Mesenchymal stem cell (in vitro differentiated cells and primary cell): ENCODE measurements at regions not wholly inside any gene's neighbourhood (a gene's known extent, or its start where the extent isn't known, plus 50 kb on each side); places are given as distances from the start of the nearest gene placed in this dataset.
A peak's percentile ranks its signal among the peaks of the same experiment; 100 is the strongest.

Experiments
- DNase-seq: peaks from one replicate; pipeline ENCODE4 v3.0.0-alpha.2; 2013
- H2AFZ ChIP-seq: one replicate; pipeline ENCODE4 v1.6.1; 2013; ENCODE audit warnings: low read depth, mild to moderate bottlenecking, control low read depth, inconsistent platforms, low read length, moderate library complexity
- H2AK5ac ChIP-seq: 2 replicates; pipeline ENCODE4 v1.6.1; 2013; ENCODE audit warnings: low read length, moderate library complexity, mild to moderate bottlenecking, inconsistent platforms; ENCODE audit not compliant: severe bottlenecking
- H2BK120ac ChIP-seq: one replicate; pipeline ENCODE4 v1.6.1; 2013; ENCODE audit warnings: low read depth, mild to moderate bottlenecking, inconsistent platforms, low read length, moderate library complexity
- H2BK12ac ChIP-seq, 2 experiments: one replicate each; pipeline ENCODE4 v1.6.1; 2013; ENCODE audit warnings: inconsistent platforms in 2 of 2, low read length in 2 of 2, mild to moderate bottlenecking in 2 of 2, moderate library complexity in 2 of 2, control low read depth in 1 of 2
- H2BK15ac ChIP-seq: one replicate; pipeline ENCODE4 v1.6.1; 2013; ENCODE audit warnings: mild to moderate bottlenecking, low read depth, inconsistent platforms; ENCODE audit not compliant: poor library complexity, severe bottlenecking
- H2BK5ac ChIP-seq: 2 replicates; pipeline ENCODE4 v1.6.1; 2013; ENCODE audit warnings: low read depth, mild to moderate bottlenecking, low read length, control low read depth, inconsistent platforms; ENCODE audit not compliant: poor library complexity, severe bottlenecking
- H3K14ac ChIP-seq, 2 experiments: one replicate each; pipeline ENCODE4 v1.6.1; 2013; ENCODE audit warnings: inconsistent platforms in 2 of 2, low read length in 2 of 2, control low read depth in 1 of 2, mild to moderate bottlenecking in 1 of 2, moderate library complexity in 1 of 2
- H3K18ac ChIP-seq, 2 experiments: one replicate each; pipeline ENCODE4 v1.6.1; 2013; ENCODE audit warnings: inconsistent platforms in 2 of 2, low read length in 2 of 2, control low read depth in 1 of 2, low read depth in 1 of 2, mild to moderate bottlenecking in 1 of 2
- H3K23ac ChIP-seq, 2 experiments: one replicate each; pipeline ENCODE4 v1.6.1; 2013; ENCODE audit warnings: inconsistent platforms in 2 of 2, low read length in 2 of 2, mild to moderate bottlenecking in 2 of 2, moderate library complexity in 2 of 2, control low read depth in 1 of 2
- H3K27ac ChIP-seq: 2 replicates; pipeline ENCODE4 v1.5.1; 2013; ENCODE audit warnings: mild to moderate bottlenecking, moderate library complexity, low read length, control low read depth, inconsistent platforms; ENCODE audit not compliant: poor library complexity, severe bottlenecking
- H3K27me3 ChIP-seq, 2 experiments: 2 replicates each; pipeline versions ENCODE4 v1.6.1 to v1.7.0; 2013; ENCODE audit warnings: low read length in 2 of 2, mild to moderate bottlenecking in 2 of 2, moderate library complexity in 2 of 2, control low read depth in 1 of 2, inconsistent platforms in 1 of 2; ENCODE audit not compliant: control insufficient read depth in 1 of 2, insufficient read depth in 1 of 2
- H3K36me3 ChIP-seq, 2 experiments: 2 replicates each; pipeline versions ENCODE4 v1.6.1 to v1.7.0; 2013; ENCODE audit warnings: low read length in 2 of 2, control low read depth in 1 of 2, inconsistent platforms in 1 of 2, low read depth in 1 of 2, mild to moderate bottlenecking in 1 of 2; ENCODE audit not compliant: insufficient read depth in 2 of 2, control insufficient read depth in 1 of 2
- H3K4ac ChIP-seq, 2 experiments: one replicate each; pipeline ENCODE4 v1.6.1; 2013; ENCODE audit warnings: inconsistent platforms in 2 of 2, low read length in 2 of 2, mild to moderate bottlenecking in 2 of 2, moderate library complexity in 2 of 2, control low read depth in 1 of 2, low read depth in 1 of 2
- H3K4me1 ChIP-seq: 2 replicates; pipeline ENCODE4 v1.6.1; 2013; ENCODE audit warnings: low read depth, low read length, control low read depth; ENCODE audit not compliant: control insufficient read depth, insufficient read depth
- H3K4me2 ChIP-seq: 2 replicates; pipeline ENCODE4 v1.6.1; 2013; ENCODE audit warnings: low read length, mild to moderate bottlenecking, inconsistent platforms; ENCODE audit not compliant: poor library complexity, severe bottlenecking
- H3K4me3 ChIP-seq, 2 experiments: 2 replicates each; pipeline versions ENCODE4 v1.5.1 to v1.7.0; 2013; ENCODE audit warnings: low read length in 2 of 2, mild to moderate bottlenecking in 2 of 2, control low read depth in 1 of 2, low read depth in 1 of 2; ENCODE audit not compliant: insufficient read depth in 1 of 2
- H3K79me1 ChIP-seq: replicated peaks from 2 replicates; pipeline ENCODE4 v1.6.1; 2013; ENCODE audit warnings: mild to moderate bottlenecking, control low read depth, low read length, inconsistent platforms; ENCODE audit not compliant: poor library complexity, severe bottlenecking
- H3K9ac ChIP-seq: 2 replicates; pipeline ENCODE4 v1.7.0; 2013; ENCODE audit warnings: mild to moderate bottlenecking, low read length, moderate library complexity
- H3K9me3 ChIP-seq: 2 replicates; pipeline ENCODE4 v1.7.0; 2013; ENCODE audit warnings: mild to moderate bottlenecking, low read length; ENCODE audit not compliant: control insufficient read depth
- H4K8ac ChIP-seq: one replicate; pipeline ENCODE4 v1.6.1; 2013; ENCODE audit warnings: inconsistent platforms, mild to moderate bottlenecking, low read length, moderate library complexity
- H4K91ac ChIP-seq: one replicate; pipeline ENCODE4 v1.6.1; 2013; ENCODE audit warnings: mild to moderate bottlenecking, low read length, inconsistent platforms
- WGBS: methylation state at CpG from one replicate; pipeline ENCODE4 v1.1.7; 2013; ENCODE audit warnings: mixed read lengths; 5-methylcytosine and 5-hydroxymethylcytosine counted together

DNA sequence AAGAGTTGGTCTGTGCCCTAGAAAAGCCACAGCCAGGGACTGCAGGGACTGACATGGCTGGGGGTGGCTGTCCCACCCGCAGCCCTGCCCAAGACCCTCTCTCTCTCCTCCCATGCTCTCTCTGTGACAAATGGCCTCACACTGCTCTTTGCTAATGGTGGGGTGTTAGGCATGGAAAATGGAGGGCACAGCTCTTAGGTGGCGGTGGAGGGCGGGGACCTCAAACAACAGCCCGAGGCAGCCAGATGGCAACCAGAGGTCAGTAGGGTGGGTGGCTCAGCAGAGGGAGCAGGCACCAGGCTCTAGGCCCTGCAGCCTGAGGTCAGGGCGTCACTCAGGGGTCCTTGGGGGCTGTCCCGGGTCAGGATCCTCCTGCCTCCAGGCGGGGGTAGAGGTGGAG lies 73.9 kb upstream of the DAB2IP start:
- Histone ChIP-seq H3K27me3 (peaks cover 30 to 47% of the 10 kb centered on the region in 2 experiments), H2AFZ (no peak overlapping the region), H3K14ac (no peak overlapping the region), H3K23ac (no peak overlapping the region), H3K18ac (no peak overlapping the region), H3K4me1 (peaks cover 9% of the 10 kb centered on the region), H3K4me3 (no peak overlapping the region), H3K9ac (no peak overlapping the region), H3K79me1 (no peaks in the 10 kb centered on the region), H3K9me3 (no peaks in the 10 kb centered on the region), H3K27ac (no peak overlapping the region), H2BK15ac (no peak overlapping the region), H4K91ac (no peak overlapping the region), H3K36me3 (no peaks in the 10 kb centered on the region), H2BK5ac (no peak overlapping the region), H3K4ac (no peak overlapping the region), H2BK12ac (no peak overlapping the region), H3K4me2 (no peak overlapping the region), H2BK120ac (no peak overlapping the region), H2AK5ac (no peak overlapping the region), H4K8ac (no peak overlapping the region)
- WGBS: 73% methylated on average over 6 of the region's 7 CpGs
- DNase-seq: no peak

DNA sequence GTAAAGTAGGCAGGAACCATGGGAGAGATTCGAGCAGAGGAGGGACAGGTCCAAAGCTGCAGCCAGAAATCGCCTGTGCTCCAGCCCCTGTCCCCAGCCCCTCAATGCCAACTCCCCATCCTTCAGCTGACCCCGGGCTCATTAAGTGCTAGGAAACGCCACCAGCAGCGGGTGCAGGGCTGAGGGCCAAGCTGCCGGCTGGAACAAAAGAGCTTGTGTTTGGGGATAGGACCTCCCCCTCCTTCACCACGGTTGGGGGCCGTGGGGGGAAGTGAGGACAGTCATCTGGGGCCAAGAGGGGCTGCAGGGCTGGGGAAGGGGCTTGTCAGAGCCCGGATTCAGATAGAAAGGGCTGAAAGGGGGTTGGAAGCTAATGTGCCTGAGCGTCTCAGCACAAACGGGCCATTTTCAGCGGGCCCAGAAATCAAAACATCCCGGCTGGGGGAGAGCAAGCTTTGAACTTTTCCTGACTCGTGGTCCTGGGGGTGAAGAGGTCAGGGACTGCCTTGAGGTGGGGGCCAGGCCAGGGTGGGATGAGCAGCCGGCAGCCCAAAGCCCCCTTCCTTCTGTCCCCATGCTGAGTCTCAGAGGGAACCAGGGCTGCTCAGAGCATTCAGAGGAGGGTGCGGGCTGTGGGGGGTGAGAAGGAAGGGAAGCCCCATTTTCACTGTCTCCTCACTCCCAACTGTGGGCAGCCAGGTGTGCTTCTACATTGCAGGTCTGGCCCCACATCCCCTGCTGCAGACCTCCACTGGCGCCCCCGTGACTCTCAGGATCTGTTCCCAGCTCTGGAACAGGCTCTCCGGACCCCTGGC lies 69.4 kb upstream of the DAB2IP start:
- Histone ChIP-seq H3K27me3 (peaks cover 55 to 60% of the 10 kb centered on the region in 2 experiments), H4K8ac (peak overlapping the region; percentile 50), H3K4me2 (peak overlapping the region; percentile 31), H3K14ac (no peak overlapping the region), H3K4me3 (no peak overlapping the region), H3K79me1 (no peaks in the 10 kb centered on the region), H3K36me3 (no peaks in the 10 kb centered on the region), H3K27ac (no peak overlapping the region), H3K23ac (no peak overlapping the region), H3K4me1 (peaks cover 11% of the 10 kb centered on the region), H3K9me3 (no peaks in the 10 kb centered on the region), H3K4ac (peak overlapping the region in 1 of 2 experiments; percentile 46), H2BK12ac (no peak overlapping the region), H2AFZ (no peak overlapping the region), H3K18ac (no peak overlapping the region), H2BK5ac (no peak overlapping the region), H2BK120ac (no peak overlapping the region), H4K91ac (no peak overlapping the region), H2AK5ac (no peak overlapping the region), H2BK15ac (no peak overlapping the region), H3K9ac (no peak overlapping the region)
- 31% methylated on average over 17 of the region's 19 CpGs for WGBS
- DNase-seq: no peak

DNA sequence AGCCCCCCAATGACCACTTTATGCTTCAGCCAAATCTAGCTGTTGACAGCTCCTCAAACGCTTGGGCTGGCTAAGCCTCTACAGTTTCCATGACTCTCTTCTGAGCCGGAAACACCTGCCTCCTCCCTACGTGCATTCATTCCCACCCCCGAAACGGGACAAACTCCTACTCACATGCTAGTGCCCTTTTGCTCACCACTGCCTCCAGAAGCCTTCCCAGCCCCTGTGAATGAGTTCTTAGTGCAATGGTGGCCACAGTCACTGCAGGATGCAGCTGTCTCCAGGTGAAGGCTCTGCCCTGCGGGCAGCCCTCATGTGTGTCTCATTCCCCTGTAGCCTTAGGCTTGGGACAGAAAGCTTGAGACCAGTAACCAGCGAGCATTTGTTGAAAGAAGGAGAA lies 68.8 kb upstream of the DAB2IP start:
- H2BK12ac ChIP-seq: peak overlapping the region in 1 of 2 experiments; percentile 21
- no peak overlapping the region for H4K91ac ChIP-seq
- H2AFZ ChIP-seq: no peak overlapping the region
- H3K4me2 ChIP-seq: no peak overlapping the region
- H3K36me3 ChIP-seq: no peaks in the 10 kb centered on the region
- no peak overlapping the region for H2BK120ac ChIP-seq
- no peak overlapping the region for H3K14ac ChIP-seq
- H2BK5ac ChIP-seq: no peak overlapping the region
- no peak overlapping the region for H3K4ac ChIP-seq
- H3K27me3 ChIP-seq: peaks cover 58 to 62% of the 10 kb centered on the region in 2 experiments
- H2BK15ac ChIP-seq: no peak overlapping the region
- H4K8ac ChIP-seq: no peak overlapping the region
- no peak overlapping the region for H2AK5ac ChIP-seq
- H3K18ac ChIP-seq: no peak overlapping the region
- H3K23ac ChIP-seq: no peak overlapping the region
- no peaks in the 10 kb centered on the region for H3K9me3 ChIP-seq
- no peaks in the 10 kb centered on the region for H3K79me1 ChIP-seq
- H3K4me3 ChIP-seq: no peak overlapping the region
- H3K4me1 ChIP-seq: peaks cover 11% of the 10 kb centered on the region
- no peak for DNase-seq
- no peak overlapping the region for H3K9ac ChIP-seq
- H3K27ac ChIP-seq: no peak overlapping the region
- 81% methylated on average over 7 of the region's 7 CpGs for WGBS

DNA sequence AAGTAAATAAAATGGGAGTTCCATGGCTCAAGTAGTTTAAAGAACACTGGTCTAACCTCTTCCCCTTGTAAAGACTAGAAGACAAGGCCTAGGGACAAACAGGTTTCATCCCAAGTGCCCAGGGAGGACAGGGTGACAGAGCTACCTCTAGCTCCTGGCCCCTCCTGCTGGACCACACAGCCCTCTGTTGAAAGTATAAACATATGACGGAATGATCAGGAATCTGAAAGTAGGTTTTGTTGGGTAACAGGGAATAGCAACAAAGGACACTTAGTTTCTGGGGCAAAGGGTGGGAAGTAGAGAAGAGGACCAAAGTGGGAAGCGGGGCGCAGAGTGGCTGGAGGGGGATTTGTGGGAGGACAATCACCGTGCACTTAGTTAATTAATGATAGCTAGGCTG lies 67.0 kb upstream of the DAB2IP start:
- H3K79me1 ChIP-seq: no peaks in the 10 kb centered on the region
- DNase-seq: peak; percentile 52
- 76% methylated on average over 4 of the region's 4 CpGs for WGBS

More for the DNA sequence above, 67.0 kb upstream of the DAB2IP start:
- H3K27ac ChIP-seq: no peak overlapping the region
- H3K4me2 ChIP-seq: no peak overlapping the region
- H3K36me3 ChIP-seq: no peaks in the 10 kb centered on the region
- H2BK5ac ChIP-seq: no peak overlapping the region
- H2AFZ ChIP-seq: no peak overlapping the region
- H3K18ac ChIP-seq: no peak overlapping the region
- H2BK12ac ChIP-seq: no peak overlapping the region
- peaks cover 61 to 76% of the 10 kb centered on the region in 2 experiments for H3K27me3 ChIP-seq
- no peak overlapping the region for H3K23ac ChIP-seq
- H3K4me3 ChIP-seq: no peak overlapping the region
- no peak overlapping the region for H2BK120ac ChIP-seq
- peaks cover 11% of the 10 kb centered on the region for H3K4me1 ChIP-seq
- no peak overlapping the region for H2AK5ac ChIP-seq
- H3K14ac ChIP-seq: no peak overlapping the region
- no peaks in the 10 kb centered on the region for H3K9me3 ChIP-seq
- H4K8ac ChIP-seq: no peak overlapping the region
- no peak overlapping the region for H3K9ac ChIP-seq
- no peak overlapping the region for H3K4ac ChIP-seq
- H2BK15ac ChIP-seq: no peak overlapping the region
- H4K91ac ChIP-seq: no peak overlapping the region
